ENCODE measurements at regions not wholly inside any gene's neighbourhood (a gene's known extent, or its start where the extent isn't known, plus 50 kb on each side); places are given as distances from the start of the nearest gene placed in this dataset.
"Not testable (repeated sequence)": the region's sequence is repeated elsewhere in the genome, so short reads cannot be mapped to it uniquely, and the experiment has no call there.

- TF ChIP-seq CTCF (conservative IDR thresholded peaks at IDR 0.05; ENCODE audit: low read depth, low read length), result no peak
- DNase-seq (ENCODE audit: low read depth), result no peak
- no peak overlapping the region for H3K4me3 ChIP-seq (ENCODE audit: low read depth, low read length)
Observed at GRCh38 chr4:173656898-173657297, 126.9 kb upstream of the HAND2 start.

GRCh38 chr4:173652283-173652931, 122.4 kb upstream of the HAND2 start:
- H3K4me3 ChIP-seq (ENCODE audit: low read depth, low read length), result no peak overlapping the region
- TF ChIP-seq CTCF (conservative IDR thresholded peaks at IDR 0.05; ENCODE audit: low read depth, low read length), result no peak
- no peak for DNase-seq (ENCODE audit: low read depth)

- no peak for TF ChIP-seq CTCF (conservative IDR thresholded peaks at IDR 0.05; ENCODE audit: low read depth, low read length)
- no peak overlapping the region for H3K4me3 ChIP-seq (ENCODE audit: low read depth, low read length)
- DNase-seq (ENCODE audit: low read depth), result no peak
Observed at GRCh38 chr4:173651651-173652282, 121.7 kb upstream of the HAND2 start.

- no peak for DNase-seq (ENCODE audit: low read depth)
- no peak for TF ChIP-seq CTCF (conservative IDR thresholded peaks at IDR 0.05; ENCODE audit: low read depth, low read length)
Observed at GRCh38 chr4:173647902-173648301, 117.9 kb upstream of the HAND2 start.

GRCh38 chr4:173642509-173642908, 112.5 kb upstream of the HAND2 start:
- no peak overlapping the region for H3K4me3 ChIP-seq (ENCODE audit: low read depth, low read length)
- no peak for TF ChIP-seq CTCF (conservative IDR thresholded peaks at IDR 0.05; ENCODE audit: low read depth, low read length)
- DNase-seq (ENCODE audit: low read depth), result no peak

More at GRCh38 chr4:173647902-173648301, 117.9 kb upstream of the HAND2 start:
- H3K4me3 ChIP-seq (ENCODE audit: low read depth, low read length), result no peak overlapping the region

- H3K4me3 ChIP-seq (ENCODE audit: low read depth, low read length), result no peak overlapping the region
- no peak for TF ChIP-seq CTCF (conservative IDR thresholded peaks at IDR 0.05; ENCODE audit: low read depth, low read length)
- DNase-seq (ENCODE audit: low read depth), result no peak
Observed at GRCh38 chr4:173635395-173635794, 105.4 kb upstream of the HAND2 start.

GRCh38 chr4:173626277-173626676, 96.2 kb upstream of the HAND2 start:
- DNase-seq (ENCODE audit: low read depth), result no peak
- no peak overlapping the region for H3K4me3 ChIP-seq (ENCODE audit: low read depth, low read length)
- no peak for TF ChIP-seq CTCF (conservative IDR thresholded peaks at IDR 0.05; ENCODE audit: low read depth, low read length)

- H3K4me3 ChIP-seq (ENCODE audit: low read depth, low read length); DNase-seq (ENCODE audit: low read depth): not testable (repeated sequence)
Observed at GRCh38 chr4:173618648-173619047, 88.6 kb upstream of the HAND2 start.
